Fibroblast of gingiva (primary cell): ENCODE measurements at regions not wholly inside any gene's neighbourhood (a gene's known extent, or its start where the extent isn't known, plus 50 kb on each side); places are given as distances from the start of the nearest gene placed in this dataset.
A peak's percentile ranks its signal among the peaks of the same experiment; 100 is the strongest.

Source experiments
- DNase-seq: peaks from one replicate; pipeline ENCODE4 v3.0.0-alpha.2; 2011; ENCODE audit warnings: low read depth

- no peak for DNase-seq
Observed at GRCh38 chr7:121810831-121811672, 61.9 kb upstream of the PTPRZ1 start.

DNA sequence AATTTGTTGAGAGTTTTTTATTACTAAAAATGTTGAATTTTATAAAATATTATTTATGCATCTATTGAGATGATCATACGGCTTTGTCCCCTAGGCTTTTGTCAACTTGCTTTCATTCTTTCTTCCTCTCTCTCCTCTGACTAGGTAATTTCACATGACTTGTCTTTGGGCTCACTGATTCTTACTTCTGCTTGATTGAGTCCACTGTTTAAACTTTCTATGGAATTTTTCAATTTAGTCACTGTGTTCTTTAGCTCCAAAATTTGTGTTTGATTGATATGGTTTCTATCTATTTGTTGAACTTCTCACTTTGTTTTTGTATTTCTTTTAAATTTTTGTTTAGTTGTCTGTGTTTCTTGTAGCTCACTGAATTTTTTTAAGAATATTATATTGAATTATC, 65.9 kb upstream of the PTPRZ1 start:
- DNase-seq: no peak

DNA sequence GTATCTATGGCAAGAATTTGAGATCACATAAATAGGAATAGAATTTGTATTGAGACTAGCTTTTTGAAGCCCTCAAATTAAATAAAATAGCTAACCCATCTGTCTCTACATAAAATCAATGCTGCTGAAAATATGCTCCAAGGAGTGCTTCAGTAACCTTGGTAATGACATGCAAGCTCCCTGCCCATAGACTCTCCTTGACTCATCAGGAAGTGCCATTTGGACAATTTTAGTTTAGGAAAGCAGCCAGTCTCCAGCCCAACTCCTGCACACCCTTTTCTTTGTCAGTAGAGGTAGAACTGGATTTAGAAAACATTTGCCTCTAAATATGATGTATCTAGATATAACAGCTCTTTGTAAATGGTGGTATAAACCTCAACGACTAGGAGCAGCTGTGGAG, 69.9 kb upstream of the PTPRZ1 start:
- no peak for DNase-seq

DNA sequence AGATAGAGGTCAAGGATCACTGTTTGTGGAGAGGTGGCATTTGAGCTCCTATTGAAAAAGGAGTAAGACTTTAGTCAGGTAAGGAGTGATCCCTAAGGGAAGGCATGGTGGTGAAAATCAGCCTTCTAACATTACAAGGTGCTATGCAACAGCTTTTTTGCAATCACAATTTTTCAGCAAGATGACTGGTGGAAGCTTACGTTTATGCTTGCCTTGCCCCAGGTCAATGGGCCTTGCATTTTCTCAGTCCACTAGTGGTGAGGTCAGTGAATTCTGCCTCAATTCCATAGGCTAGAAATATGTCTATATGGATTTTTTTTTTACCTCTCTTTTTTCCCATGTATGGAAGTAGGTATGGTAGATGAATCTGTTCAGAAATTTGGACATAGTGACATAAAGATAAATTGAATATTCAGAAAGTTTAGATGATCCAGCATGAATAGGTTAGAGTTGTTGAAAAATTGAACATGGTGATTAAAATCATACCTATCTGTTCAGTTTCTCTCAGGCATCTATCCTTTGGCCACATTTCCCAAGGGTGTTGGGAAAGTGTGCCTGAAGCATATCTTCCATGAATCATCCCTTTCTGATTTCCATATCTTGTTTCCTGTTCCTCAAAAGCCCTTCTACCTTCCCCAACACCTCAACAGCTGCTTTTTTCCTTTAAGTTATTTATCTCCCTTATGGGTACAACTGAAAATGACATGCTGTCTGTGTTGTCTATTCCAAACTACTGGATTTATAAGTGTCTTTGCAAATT, 71.9 kb upstream of the PTPRZ1 start:
- DNase-seq: no peak

GRCh38 chr7:121798896-121799295, 74.1 kb upstream of the PTPRZ1 start:
- DNase-seq: no peak

DNA sequence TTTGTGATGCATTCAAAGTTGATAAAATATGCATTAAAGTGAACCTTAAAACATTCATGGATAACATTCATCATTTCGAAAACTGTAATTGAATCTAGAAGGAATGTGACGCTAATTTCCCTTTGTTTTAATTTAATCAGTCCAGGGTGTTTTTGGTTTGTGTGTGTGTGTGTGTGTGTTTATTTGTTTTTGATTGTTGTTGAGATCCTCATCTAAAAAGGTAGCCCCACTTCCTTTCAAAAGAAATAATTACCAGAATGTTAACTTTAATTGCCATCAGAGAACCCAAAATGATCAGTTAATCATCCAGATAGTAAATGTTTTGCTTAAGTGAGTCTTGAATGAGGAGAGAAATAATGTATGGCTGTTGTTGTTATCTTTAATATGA, 74.5 kb upstream of the PTPRZ1 start:
- DNase-seq: no peak

DNA sequence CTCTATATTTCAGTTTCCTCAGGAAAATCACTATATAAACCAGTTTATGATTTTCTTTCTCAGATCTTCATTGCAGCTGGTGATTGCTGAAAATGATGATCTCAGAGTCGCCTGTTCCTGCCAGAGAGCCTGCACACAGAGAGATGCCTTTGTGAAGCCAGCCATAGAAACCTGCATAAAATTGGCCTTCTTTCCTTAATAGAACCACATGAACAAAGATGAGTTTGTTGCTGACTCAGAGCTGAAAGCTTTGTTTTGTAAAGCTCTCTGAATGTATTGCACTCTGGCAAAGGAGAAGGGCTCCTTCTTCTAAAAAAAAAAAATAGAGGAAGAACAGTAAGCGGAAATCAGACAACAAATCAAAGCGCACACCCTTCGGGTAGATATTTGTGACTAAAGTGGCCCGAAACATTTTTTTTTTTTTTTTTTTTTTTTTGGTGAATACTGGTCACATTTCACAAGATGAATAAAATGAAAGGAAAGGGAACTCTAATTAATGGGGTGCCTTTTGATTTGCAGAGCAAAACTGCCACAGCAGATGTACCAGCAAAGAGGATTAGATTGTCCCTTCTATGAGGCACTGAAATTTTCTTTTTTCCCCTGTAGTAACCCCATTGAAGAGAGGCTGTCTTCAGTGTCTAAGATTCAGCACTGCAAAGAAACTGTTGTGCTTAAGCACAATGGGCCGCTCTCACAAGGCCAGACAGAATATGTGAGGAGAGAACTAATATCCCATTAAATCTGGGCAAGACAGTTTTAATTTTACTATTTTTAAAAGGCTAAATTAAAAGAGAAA, 75.1 kb upstream of the PTPRZ1 start:
- no peak for DNase-seq

DNA sequence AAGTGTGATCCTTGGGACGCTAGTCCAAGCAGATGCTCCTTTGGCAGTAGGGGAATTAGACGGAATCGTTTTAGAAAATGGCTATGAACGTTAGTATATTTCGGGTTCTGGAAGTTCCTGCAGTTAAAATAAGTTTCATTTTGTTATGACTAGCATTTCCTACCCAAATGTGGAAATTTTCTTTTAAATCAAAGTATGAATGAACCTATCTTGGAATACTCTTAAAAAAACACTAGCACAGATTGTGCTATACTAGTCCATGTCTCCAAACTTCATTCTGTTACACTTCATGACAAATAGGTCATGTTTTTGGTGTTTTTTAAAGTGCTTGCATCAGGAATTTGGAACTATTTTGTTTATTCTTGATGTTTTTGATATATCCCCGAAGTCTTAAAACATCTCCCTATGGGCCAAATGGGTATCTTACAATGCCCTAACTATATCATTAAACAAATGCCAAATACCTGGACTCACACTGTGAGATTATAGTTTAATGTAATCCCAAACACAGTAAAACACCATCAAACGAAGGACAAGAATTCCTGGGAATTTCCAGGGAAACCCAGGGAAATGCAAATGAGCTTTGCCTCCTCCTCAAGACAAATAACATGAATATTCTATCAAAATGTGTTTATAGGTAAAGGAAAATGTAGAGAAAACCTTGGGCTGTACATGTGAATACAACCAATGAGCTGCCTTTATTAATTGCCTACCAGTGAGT, 75.9 kb upstream of the PTPRZ1 start:
- no peak for DNase-seq

DNA sequence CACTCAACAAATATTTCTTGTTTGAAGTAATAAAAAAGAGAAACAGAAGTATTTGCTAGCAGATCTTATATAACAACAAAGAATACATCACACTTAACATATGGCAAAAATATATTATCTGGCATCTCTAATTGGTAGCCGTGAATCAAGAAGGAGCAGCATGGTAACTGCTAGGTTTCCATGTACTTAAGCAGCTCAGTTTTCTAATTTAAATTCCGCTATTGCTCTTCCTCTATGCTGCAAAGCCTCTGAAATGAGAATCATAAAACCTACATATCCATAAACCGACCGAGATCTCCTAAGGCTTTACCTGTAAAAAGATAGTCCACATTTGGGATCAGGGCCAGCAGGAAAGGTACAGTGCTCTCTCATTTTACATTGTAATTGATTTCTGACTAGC, 76.6 kb upstream of the PTPRZ1 start:
- DNase-seq: no peak

DNA sequence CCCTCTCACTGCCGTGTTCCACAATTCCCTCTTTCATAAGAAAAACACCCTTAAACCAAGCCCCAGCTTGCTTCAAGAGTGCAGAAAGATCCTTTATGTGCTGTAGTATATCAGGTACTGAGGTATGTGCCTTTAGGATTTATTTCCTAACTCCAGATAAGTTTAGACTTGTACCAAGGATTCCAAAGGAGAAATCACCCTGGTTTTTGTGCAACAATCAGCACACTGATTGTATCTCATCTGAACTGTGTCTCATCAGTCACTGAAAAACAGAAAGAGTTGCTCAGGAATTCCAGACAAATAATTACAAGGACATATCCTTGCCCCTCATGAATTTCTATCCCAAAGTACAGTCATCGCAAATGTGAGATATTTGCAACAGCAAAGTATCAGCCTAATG, 77.2 kb upstream of the PTPRZ1 start:
- no peak for DNase-seq

GRCh38 chr7:121793716-121794115, 79.2 kb upstream of the PTPRZ1 start:
- no peak for DNase-seq

GRCh38 chr7:121777672-121778071, 95.3 kb upstream of the PTPRZ1 start:
- DNase-seq: no peak

- no peak for DNase-seq
Observed at GRCh38 chr7:121774563-121774962, 98.4 kb upstream of the PTPRZ1 start.

GRCh38 chr7:121766676-121767075, 106.3 kb upstream of the PTPRZ1 start:
- no peak for DNase-seq

GRCh38 chr7:121761399-121761798, 111.6 kb upstream of the PTPRZ1 start:
- DNase-seq: no peak

DNA sequence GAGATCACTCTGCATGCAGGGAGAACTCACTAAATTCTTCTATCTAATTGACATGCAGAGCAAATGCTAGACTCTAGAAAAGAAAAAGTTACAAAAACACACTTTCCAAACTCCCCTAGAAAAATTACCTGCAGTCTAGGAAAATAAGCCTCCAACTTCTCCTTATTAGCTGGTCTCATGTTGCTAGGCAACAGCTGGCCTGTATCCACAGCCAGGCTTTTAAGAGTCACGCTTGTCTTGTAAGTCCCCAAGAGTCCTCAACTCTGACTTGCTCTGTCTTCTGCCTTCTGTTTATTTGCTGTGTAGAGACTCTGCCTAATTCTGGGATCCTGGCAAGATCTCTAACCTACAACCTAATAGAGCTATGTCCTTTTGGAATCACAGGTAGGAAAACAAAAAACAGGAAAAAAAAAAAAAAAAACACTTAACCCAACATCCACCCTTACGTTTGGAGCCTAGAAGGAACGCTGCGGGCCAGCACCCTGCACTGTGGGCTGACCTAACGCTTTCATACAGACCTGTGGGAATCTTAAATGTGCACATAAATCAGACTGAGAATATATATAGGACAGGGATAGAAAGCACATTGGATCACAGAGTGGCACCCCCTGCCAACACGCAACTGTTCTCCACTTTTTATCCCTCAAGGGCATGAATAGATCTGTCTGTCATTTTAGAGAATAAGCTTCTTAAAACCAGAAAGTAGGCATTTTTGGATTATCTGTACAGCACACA, 117.0 kb upstream of the PTPRZ1 start:
- no peak for DNase-seq

DNA sequence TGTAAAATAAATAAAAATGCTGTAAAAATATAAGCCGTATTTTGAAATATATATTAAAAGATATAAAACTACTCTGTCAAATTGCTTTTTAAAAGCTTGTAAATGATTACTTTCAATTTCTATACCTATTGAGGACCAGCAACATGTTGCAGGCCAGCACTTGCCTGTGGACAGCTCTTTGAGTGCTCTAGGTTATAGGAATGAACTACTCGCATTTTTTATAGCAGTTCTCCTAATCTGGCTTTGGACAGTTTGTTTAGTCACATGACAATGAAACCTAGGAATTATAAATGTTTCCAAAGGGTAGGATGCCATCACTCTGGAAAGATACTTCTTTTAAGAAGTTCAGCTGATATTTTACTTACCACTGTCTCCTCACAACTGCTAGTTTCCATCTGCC, 117.7 kb upstream of the PTPRZ1 start:
- DNase-seq: no peak

GRCh38 chr7:121753944-121754343, 119.0 kb upstream of the PTPRZ1 start:
- DNase-seq: no peak

DNA sequence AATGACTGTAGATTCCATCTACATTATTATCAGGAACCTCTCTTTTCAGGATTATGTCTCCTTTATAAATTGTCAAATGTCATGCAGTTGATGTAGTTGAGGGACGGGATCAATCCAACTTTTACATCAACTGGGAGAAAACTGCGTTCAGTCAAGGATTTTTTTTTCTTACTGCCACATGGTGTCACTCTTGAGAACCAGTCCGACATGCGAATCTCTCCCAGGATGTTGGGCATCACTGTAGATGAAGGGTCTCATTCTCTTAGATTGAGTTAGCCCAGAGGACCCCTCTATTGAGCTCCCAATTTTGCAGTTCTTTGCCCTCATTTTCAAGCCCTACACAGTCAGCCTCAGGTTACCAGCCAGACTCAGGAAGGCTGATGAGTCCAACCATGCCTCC, 120.3 kb upstream of the PTPRZ1 start:
- DNase-seq: peak; percentile 2

DNA sequence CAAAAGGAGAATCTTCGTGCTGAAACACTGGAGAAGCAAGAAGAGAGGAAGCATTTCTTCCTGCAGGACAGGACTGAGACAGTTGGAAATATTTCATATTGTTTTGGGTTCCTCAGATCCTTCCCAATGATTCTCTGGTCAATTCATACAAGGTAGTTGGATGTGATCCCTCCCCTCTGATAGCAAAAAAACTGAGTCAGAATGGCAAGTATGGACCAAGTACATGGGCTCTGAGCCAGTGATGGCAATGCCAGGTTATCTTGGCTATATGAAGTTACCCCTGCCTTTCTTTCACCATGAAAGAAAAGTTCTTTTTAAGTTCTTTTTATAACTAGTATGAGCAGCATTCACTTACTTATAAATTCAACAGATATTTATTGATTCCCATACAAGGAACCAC, 124.4 kb upstream of the PTPRZ1 start:
- no peak for DNase-seq

DNA sequence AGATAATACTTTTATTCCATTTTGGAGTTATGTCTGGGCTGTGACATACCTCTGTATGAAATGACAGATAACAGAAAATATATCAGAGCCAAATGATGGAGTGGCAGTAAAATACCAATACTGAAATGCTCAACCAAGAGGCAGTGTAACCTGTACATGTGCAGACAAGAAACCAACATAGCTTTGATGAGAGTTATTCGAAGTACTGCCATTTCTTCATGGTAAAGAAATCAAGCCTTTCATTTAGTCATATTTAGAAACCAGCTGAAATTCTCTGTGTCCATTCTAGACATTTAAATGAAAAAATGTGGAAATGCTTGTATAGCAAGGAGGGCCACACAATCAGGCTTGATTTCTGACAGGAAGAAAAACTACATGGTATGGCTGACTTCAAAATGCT, 127.1 kb upstream of the PTPRZ1 start:
- DNase-seq: no peak
